IMR-90 (cell line): ENCODE measurements at regions not wholly inside any gene's neighbourhood (a gene's known extent, or its start where the extent isn't known, plus 50 kb on each side); places are given as distances from the start of the nearest gene placed in this dataset.

Source experiments
- ATAC-seq: fragments of 200-7000 bp; cut with Tn5 transposase; 2 replicates; pipeline ENCODE4 v1.9.1; 2020; ENCODE audit warnings: low read depth, mild to moderate bottlenecking, moderate library complexity
- BruUV-seq: library from RNA; stranded (reverse); fragments of 400-500 nt; replicated peaks from 2 replicates; lab custom pipeline; 2021; lab: Mats Ljungman, UMichigan
- CTCF ChIA-PET: fragments of 300-600 bp; formaldehyde crosslinking; extraction: SDS; loops from one replicate; lab custom pipeline; 2021; ENCODE audit warnings: antibody characterized with exemption; lab: Yijun Ruan, JAX
- POLR2A ChIA-PET: fragments of 300-600 bp; sonication (Branson Sonifier 250); formaldehyde crosslinking; loops from one replicate; lab custom pipeline; 2022; ENCODE audit warnings: antibody characterized with exemption; ENCODE audit not compliant: unreplicated experiment; lab: Charles Lee
- DNase-seq: peaks from one replicate; pipeline ENCODE4 v3.0.0; 2013
- H2AFZ ChIP-seq: replicated peaks from 2 replicates; pipeline ENCODE3; 2013; ENCODE audit warnings: low read length, mild to moderate bottlenecking; ENCODE audit not compliant: poor library complexity
- H2AK5ac ChIP-seq: 2 replicates; pipeline ENCODE4 v1.6.1; 2013; ENCODE audit warnings: low read depth, low read length, inconsistent platforms
- H2AK9ac ChIP-seq: replicated peaks from 2 replicates; pipeline ENCODE3; 2013; ENCODE audit warnings: mild to moderate bottlenecking, low read depth, low read length, moderate library complexity; ENCODE audit not compliant: poor library complexity
- H2BK120ac ChIP-seq: 2 replicates; pipeline ENCODE4 v1.6.1; 2013; ENCODE audit warnings: low read depth, low read length, inconsistent platforms
- H2BK15ac ChIP-seq: 3 replicates; pipeline ENCODE4 v1.6.1; 2013; ENCODE audit warnings: low read depth, low read length, inconsistent platforms
- H2BK20ac ChIP-seq: 2 replicates; pipeline ENCODE4 v1.6.1; 2013; ENCODE audit warnings: low read depth, mild to moderate bottlenecking, inconsistent platforms, low read length, moderate library complexity
- H2BK5ac ChIP-seq: 2 replicates; pipeline ENCODE4 v1.6.1; 2013; ENCODE audit warnings: mild to moderate bottlenecking, low read depth, low read length, inconsistent platforms; ENCODE audit not compliant: poor library complexity, severe bottlenecking
- H3K14ac ChIP-seq: replicated peaks from 2 replicates; pipeline ENCODE4 v1.6.1; 2013; ENCODE audit warnings: low read depth, low read length, inconsistent platforms
- H3K18ac ChIP-seq: 2 replicates; pipeline ENCODE4 v1.6.1; 2013; ENCODE audit warnings: low read depth, low read length, control low read depth
- H3K23ac ChIP-seq: 2 replicates; pipeline ENCODE4 v1.6.1; 2013; ENCODE audit warnings: low read depth, low read length, inconsistent platforms
- H3K27ac ChIP-seq: 2 replicates; pipeline ENCODE4 v1.5.1; 2013; ENCODE audit warnings: mild to moderate bottlenecking, control low read depth, low read length; ENCODE audit not compliant: insufficient read depth
- H3K27me3 ChIP-seq: 2 replicates; pipeline ENCODE4 v1.6.1; 2013; ENCODE audit warnings: low read length; ENCODE audit not compliant: control insufficient read depth, insufficient read depth
- H3K36me3 ChIP-seq: 2 replicates; pipeline ENCODE4 v1.6.1; 2013; ENCODE audit warnings: low read length, mixed read lengths; ENCODE audit not compliant: control insufficient read depth, insufficient read depth
- H3K4ac ChIP-seq: 2 replicates; pipeline ENCODE4 v1.6.1; 2013; ENCODE audit warnings: low read depth, low read length, inconsistent platforms
- H3K4me1 ChIP-seq: 2 replicates; pipeline ENCODE4 v1.6.1; 2013; ENCODE audit warnings: low read length, mixed read lengths; ENCODE audit not compliant: control insufficient read depth, insufficient read depth
- H3K4me2 ChIP-seq: 2 replicates; pipeline ENCODE4 v1.6.1; 2013; ENCODE audit warnings: low read depth, mild to moderate bottlenecking, control low read depth, low read length, moderate library complexity
- H3K4me3 ChIP-seq: 2 replicates; pipeline ENCODE4 v1.5.1; 2013; ENCODE audit warnings: low read depth, mild to moderate bottlenecking, control low read depth, low read length, moderate library complexity; ENCODE audit not compliant: insufficient read depth
- H3K56ac ChIP-seq: 2 replicates; pipeline ENCODE4 v1.6.1; 2013; ENCODE audit warnings: low read length, inconsistent platforms; ENCODE audit not compliant: insufficient read depth; ENCODE audit errors: extremely low read depth
- H3K79me1 ChIP-seq, 2 experiments: 2 replicates each; pipeline ENCODE4 v1.6.1; 2013; ENCODE audit warnings: low read length in 2 of 2, inconsistent platforms in 1 of 2, low read depth in 1 of 2
- H3K9ac ChIP-seq: 2 replicates; pipeline ENCODE4 v1.6.1; 2013; ENCODE audit warnings: low read depth, low read length, control low read depth
- H3K9me1 ChIP-seq: 2 replicates; pipeline ENCODE4 v1.6.1; 2013; ENCODE audit warnings: low read length, inconsistent platforms; ENCODE audit not compliant: insufficient read depth
- H3K9me3 ChIP-seq: 2 replicates; pipeline ENCODE4 v1.6.1; 2013; ENCODE audit warnings: low read length; ENCODE audit not compliant: control insufficient read depth, insufficient read depth
- H4K20me1 ChIP-seq: 2 replicates; pipeline ENCODE4 v1.6.1; 2013; ENCODE audit warnings: low read length, inconsistent platforms; ENCODE audit not compliant: insufficient read depth
- H4K5ac ChIP-seq: 2 replicates; pipeline ENCODE4 v1.6.1; 2013; ENCODE audit warnings: mild to moderate bottlenecking, low read depth, low read length, control low read depth
- H4K8ac ChIP-seq, 2 experiments: 2 replicates each; pipeline ENCODE4 v1.6.1; 2013; ENCODE audit warnings: low read depth in 2 of 2, low read length in 2 of 2, control low read depth in 1 of 2, inconsistent platforms in 1 of 2
- H4K91ac ChIP-seq: 2 replicates; pipeline ENCODE4 v1.6.1; 2013; ENCODE audit warnings: low read depth, low read length, inconsistent platforms; ENCODE audit not compliant: insufficient read depth
- BHLHE40 ChIP-seq: fragments of 150-350 bp; IDR thresholded peaks from 2 replicates; pipeline ENCODE4 v1.6.1; 2016; ENCODE audit warnings: mild to moderate bottlenecking, low read depth, low read length
- CTCF ChIP-seq: conservative IDR thresholded peaks from 2 replicates; pipeline ENCODE4 v1.5.1; 2012; ENCODE audit warnings: mild to moderate bottlenecking, low read depth, low read length, improper control_type of control experiment
- FOS ChIP-seq: fragments of 150-350 bp; IDR thresholded peaks from 2 replicates; pipeline ENCODE4 v1.6.1; 2016; ENCODE audit warnings: low read depth, low read length
- MAFK ChIP-seq: IDR thresholded peaks from 2 replicates; pipeline ENCODE4 v1.6.1; 2012; ENCODE audit warnings: low read depth, low read length, improper control_type of control experiment
- MAZ ChIP-seq: IDR thresholded peaks from 2 replicates; pipeline ENCODE4 v1.6.1; 2012; ENCODE audit warnings: low read depth, mild to moderate bottlenecking, low read length, improper control_type of control experiment, moderate library complexity, borderline replicate concordance
- MXI1 ChIP-seq: IDR thresholded peaks from 2 replicates; pipeline ENCODE4 v1.6.1; 2012; ENCODE audit warnings: low read depth, mild to moderate bottlenecking, low read length, moderate library complexity, borderline replicate concordance
- NFE2L2 ChIP-seq: fragments of 150-350 bp; IDR thresholded peaks from 2 replicates; pipeline ENCODE4 v1.6.1; 2016; ENCODE audit warnings: low read depth, mild to moderate bottlenecking, low read length
- POLR2A ChIP-seq: IDR thresholded peaks from 2 replicates; pipeline ENCODE4 v1.6.1; 2012; ENCODE audit warnings: mild to moderate bottlenecking, low read depth, low read length
- RAD21 ChIP-seq: IDR thresholded peaks from 2 replicates; pipeline ENCODE4 v1.6.1; 2012; ENCODE audit warnings: low read length, improper control_type of control experiment
- RCOR1 ChIP-seq: IDR thresholded peaks from 2 replicates; pipeline ENCODE4 v1.6.1; 2012; ENCODE audit warnings: mild to moderate bottlenecking, low read length, improper control_type of control experiment; ENCODE audit not compliant: insufficient replicate concordance
- RFX5 ChIP-seq: IDR thresholded peaks from 2 replicates; pipeline ENCODE4 v1.8.0; 2012; ENCODE audit warnings: low read depth, mild to moderate bottlenecking, low read length, moderate library complexity
- SMC3 ChIP-seq: fragments of 150-350 bp; IDR thresholded peaks from 2 replicates; pipeline ENCODE4 v1.6.1; 2016; ENCODE audit warnings: low read depth, mild to moderate bottlenecking, antibody characterized with exemption, low read length, moderate library complexity
- dilution Hi-C: fragments of 300-500 bp; cut with HindIII; formaldehyde crosslinking; loops from one replicate; pipeline ENCODE4 v1.14.3; 2018; ENCODE audit warnings: low sequenced_read_pairs; ENCODE audit not compliant: unreplicated experiment
- in situ Hi-C: fragments of 300-500 bp; cut with MboI; formaldehyde crosslinking; loops from 3 replicates; pipeline ENCODE4 v1.14.3; 2019; ENCODE audit warnings: low sequenced_read_pairs, inconsistent platforms, mixed read lengths
- intact Hi-C: fragments of 100-400 bp; cut with micrococcal nuclease; formaldehyde crosslinking; loops from 2 replicates; pipeline ENCODE4 v1.10.0; 2022
- TF ChIP-seq, protein P1 (sequence below): fragments of 150-350 bp; IDR thresholded peaks from 2 replicates; pipeline ENCODE4 v1.6.1; 2017; ENCODE audit warnings: mild to moderate bottlenecking, antibody characterized with exemption, low read length, low read depth
- TF ChIP-seq, protein P2 (sequence below): fragments of 150-350 bp; IDR thresholded peaks from 2 replicates; pipeline ENCODE4 v1.6.1; 2016; ENCODE audit warnings: low read depth, mild to moderate bottlenecking, low read length, moderate library complexity, borderline replicate concordance

DNA sequence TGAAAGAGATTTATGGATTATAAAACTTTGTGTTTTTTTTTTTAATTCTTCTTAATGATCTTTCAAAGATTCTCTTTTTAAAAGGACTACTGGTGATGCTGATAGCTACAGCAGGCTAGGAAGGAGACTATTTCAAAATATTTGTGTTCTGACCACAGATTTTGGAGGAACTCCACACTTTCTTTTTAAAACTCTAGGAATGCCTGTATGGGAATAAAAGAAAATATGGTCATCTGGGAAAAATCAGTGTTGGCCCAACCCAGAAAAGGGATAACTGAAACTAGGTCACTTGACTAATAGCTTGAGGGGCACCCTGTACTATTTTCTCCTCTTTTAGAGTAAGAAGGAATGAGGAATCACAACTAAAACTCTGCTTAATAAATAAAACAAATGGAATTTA is 97.6 kb upstream of the ADAMTS19 start:
- Histone ChIP-seq H3K23ac (no peak overlapping the region), H3K27me3 (no peaks in the 10 kb centered on the region), H2BK5ac (no peak overlapping the region), H3K9ac (no peak overlapping the region), H2AK9ac (no peak overlapping the region), H3K56ac (no peak overlapping the region), H2AK5ac (no peak overlapping the region), H4K20me1 (no peaks in the 10 kb centered on the region), H3K18ac (no peak overlapping the region), H4K91ac (no peak overlapping the region), H2AFZ (no peak overlapping the region), H3K4me1 (no peaks in the 10 kb centered on the region), H3K4me2 (no peak overlapping the region), H2BK120ac (no peak overlapping the region), H3K79me1 (no peaks in the 10 kb centered on the region), H2BK20ac (no peak overlapping the region), H3K4ac (no peak overlapping the region), H3K9me3 (no peaks in the 10 kb centered on the region), H3K36me3 (no peaks in the 10 kb centered on the region), H3K14ac (no peak overlapping the region), H4K8ac (no peak overlapping the region), H3K9me1 (no peaks in the 10 kb centered on the region), H2BK15ac (no peak overlapping the region), H3K27ac (no peak overlapping the region), H4K5ac (no peak overlapping the region), H3K4me3 (no peak overlapping the region)
- ATAC-seq (no peak), DNase-seq (no peak)
- dilution Hi-C loops, result no loop called here
- ChIA-PET CTCF (interaction anchor here (1.0 to 1.4 kb wide), 3 partner anchors 9 to 49 kb away, joined by 3 read pairs; no protein-coding TSS in a partner anchor), POLR2A (no interaction called here)
- TF ChIP-seq SMC3 (no peak), RFX5 (no peak), RCOR1 (no peak), MAFK (no peak), MXI1 (no peak), RAD21 (no peak), NFE2L2 (no peak), MAZ (no peak), CTCF (no peak), FOS (no peak), BHLHE40 (no peak), POLR2A (no peak)
- TF ChIP-seq, protein P1, sequence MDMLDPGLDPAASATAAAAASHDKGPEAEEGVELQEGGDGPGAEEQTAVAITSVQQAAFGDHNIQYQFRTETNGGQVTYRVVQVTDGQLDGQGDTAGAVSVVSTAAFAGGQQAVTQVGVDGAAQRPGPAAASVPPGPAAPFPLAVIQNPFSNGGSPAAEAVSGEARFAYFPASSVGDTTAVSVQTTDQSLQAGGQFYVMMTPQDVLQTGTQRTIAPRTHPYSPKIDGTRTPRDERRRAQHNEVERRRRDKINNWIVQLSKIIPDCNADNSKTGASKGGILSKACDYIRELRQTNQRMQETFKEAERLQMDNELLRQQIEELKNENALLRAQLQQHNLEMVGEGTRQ, result no peak
- TF ChIP-seq, protein P2, sequence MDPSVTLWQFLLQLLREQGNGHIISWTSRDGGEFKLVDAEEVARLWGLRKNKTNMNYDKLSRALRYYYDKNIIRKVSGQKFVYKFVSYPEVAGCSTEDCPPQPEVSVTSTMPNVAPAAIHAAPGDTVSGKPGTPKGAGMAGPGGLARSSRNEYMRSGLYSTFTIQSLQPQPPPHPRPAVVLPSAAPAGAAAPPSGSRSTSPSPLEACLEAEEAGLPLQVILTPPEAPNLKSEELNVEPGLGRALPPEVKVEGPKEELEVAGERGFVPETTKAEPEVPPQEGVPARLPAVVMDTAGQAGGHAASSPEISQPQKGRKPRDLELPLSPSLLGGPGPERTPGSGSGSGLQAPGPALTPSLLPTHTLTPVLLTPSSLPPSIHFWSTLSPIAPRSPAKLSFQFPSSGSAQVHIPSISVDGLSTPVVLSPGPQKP, result no peak
- BruUV-seq, result no TSS peak
- intact Hi-C loops, result no loop called here
- in situ Hi-C loops, result no loop called here
